BJ (cell line): ENCODE measurements at regions not wholly inside any gene's neighbourhood (a gene's known extent, or its start where the extent isn't known, plus 50 kb on each side); places are given as distances from the start of the nearest gene placed in this dataset.

ENCODE experiments used
- CTCF ChIA-PET: fragments of 350-600 bp; formaldehyde crosslinking; extraction: SDS; loops from one replicate; lab custom pipeline; 2021; ENCODE audit warnings: antibody characterized with exemption, inconsistent platforms; lab: Yijun Ruan, JAX
- POLR2A ChIA-PET: fragments of 300-600 bp; sonication (Branson Sonifier 250); formaldehyde crosslinking; extraction: SDS; loops from one replicate; lab custom pipeline; 2021; ENCODE audit warnings: antibody characterized with exemption; lab: Charles Lee
- DNase-seq: peaks from one replicate; pipeline ENCODE4 v3.0.0-alpha.2; 2011; ENCODE audit warnings: low read depth
- H3K27me3 ChIP-seq: 2 replicates; pipeline ENCODE4 v1.6.0; 2011; ENCODE audit warnings: low read length; ENCODE audit not compliant: control insufficient read depth, insufficient read depth
- H3K36me3 ChIP-seq: 2 replicates; pipeline ENCODE4 v1.5.1; 2011; ENCODE audit warnings: low read length; ENCODE audit not compliant: control insufficient read depth, insufficient read depth
- H3K4me3 ChIP-seq: 2 replicates; pipeline ENCODE4 v1.5.1; 2011; ENCODE audit warnings: low read depth, mild to moderate bottlenecking, control low read depth, low read length
- CTCF ChIP-seq: IDR thresholded peaks from 2 replicates; pipeline ENCODE4 v1.5.1; 2011; ENCODE audit warnings: low read depth, mild to moderate bottlenecking, control low read depth, inconsistent platforms, low read length, moderate library complexity; ENCODE audit not compliant: insufficient read depth

DNA sequence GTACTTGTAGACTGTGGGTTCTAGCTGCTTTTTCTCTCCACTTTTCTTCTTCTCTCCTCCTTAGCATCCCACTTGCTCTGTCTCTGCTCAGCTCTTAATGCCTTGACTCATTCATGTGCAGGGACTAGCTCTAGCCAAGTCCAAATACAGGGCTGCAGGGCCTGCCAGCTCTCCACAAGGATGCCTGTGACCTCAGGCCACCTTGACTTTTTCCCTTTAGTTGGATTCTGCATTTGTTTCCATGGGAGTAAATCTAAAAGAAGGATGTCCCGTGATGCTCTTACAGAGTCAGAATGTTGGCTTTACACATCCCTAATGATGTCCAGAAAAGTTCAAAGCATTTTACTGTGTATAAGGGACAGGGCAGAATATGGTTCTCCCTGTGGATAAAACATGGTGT, 101.8 kb upstream of the PREP start:
- ChIA-PET POLR2A (no interaction called here), CTCF (interaction anchor here (0.6 kb wide), 1 partner anchor 776 kb away, joined by 3 read pairs; no protein-coding TSS in a partner anchor)
- TF ChIP-seq CTCF: no peak
- no peak overlapping the region for H3K4me3 ChIP-seq
- DNase-seq: no peak
- H3K27me3 ChIP-seq: no peaks in the 10 kb centered on the region; the same call in 1 of the 2 replicates
- H3K36me3 ChIP-seq: no peaks in the 10 kb centered on the region

GRCh38 chr6:105503641-105504040, 100.8 kb upstream of the PREP start:
- no peak overlapping the region for H3K4me3 ChIP-seq
- no peak for DNase-seq
- no peak for TF ChIP-seq CTCF
- H3K36me3 ChIP-seq: no peaks in the 10 kb centered on the region
- CTCF ChIA-PET: no interaction called here
- POLR2A ChIA-PET: no interaction called here
- no peaks in the 10 kb centered on the region; the same call in 1 of the 2 replicates for H3K27me3 ChIP-seq

- DNase-seq: no peak
- Histone ChIP-seq H3K4me3 (no peak overlapping the region), H3K27me3 (no peaks in the 10 kb centered on the region; the same call in 1 of the 2 replicates), H3K36me3 (no peaks in the 10 kb centered on the region)
- ChIA-PET CTCF (no interaction called here), POLR2A (no interaction called here)
- TF ChIP-seq CTCF: no peak
Observed at GRCh38 chr6:105501826-105502344, 99.0 kb upstream of the PREP start.

DNA sequence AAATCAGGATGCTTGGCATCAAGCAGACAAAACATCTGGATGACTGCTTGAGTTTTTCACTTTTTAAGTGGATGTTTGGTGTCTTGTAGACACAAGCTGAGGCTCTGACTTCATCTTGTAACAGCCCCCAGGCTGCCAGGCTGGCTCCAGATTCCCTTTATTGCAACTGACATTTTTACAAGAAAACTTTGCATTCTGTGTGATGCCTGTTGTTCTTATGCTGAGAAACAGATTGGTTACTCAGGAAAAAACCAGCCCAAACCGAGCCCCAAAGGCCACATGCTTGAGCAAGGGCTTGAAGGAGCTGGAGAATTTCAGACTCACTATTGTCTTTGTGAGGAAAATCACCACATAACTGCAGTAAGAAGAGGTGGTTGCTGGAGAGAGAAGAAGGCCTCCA, 98.4 kb upstream of the PREP start:
- H3K36me3 ChIP-seq: no peaks in the 10 kb centered on the region
- no peaks in the 10 kb centered on the region; the same call in 1 of the 2 replicates for H3K27me3 ChIP-seq
- CTCF ChIA-PET: no interaction called here
- POLR2A ChIA-PET: no interaction called here
- no peak for TF ChIP-seq CTCF
- H3K4me3 ChIP-seq: no peak overlapping the region
- peak; percentile 66 for DNase-seq

DNA sequence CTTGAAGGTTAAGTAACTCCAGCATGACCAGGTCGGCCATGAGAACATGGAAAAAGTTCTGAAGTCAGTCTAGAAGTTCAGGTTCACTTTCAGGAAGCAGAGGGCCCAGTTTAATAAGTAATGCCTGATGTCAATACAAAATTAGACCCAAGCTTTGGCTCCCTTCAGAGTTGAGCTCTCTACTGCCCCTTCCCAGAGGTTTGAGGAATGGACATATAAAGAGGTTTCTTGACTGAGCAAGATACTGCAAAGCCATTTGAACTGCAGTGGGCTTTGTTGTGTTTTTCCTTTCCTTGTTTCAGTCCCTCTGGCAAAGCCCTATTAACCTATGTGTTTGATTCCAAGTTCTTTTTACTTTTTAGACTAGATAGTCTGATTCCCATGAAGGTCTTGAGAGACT, 97.8 kb upstream of the PREP start:
- POLR2A ChIA-PET: no interaction called here
- no peak for TF ChIP-seq CTCF
- CTCF ChIA-PET: no interaction called here

More for the DNA sequence above, 97.8 kb upstream of the PREP start:
- Histone ChIP-seq H3K4me3 (no peak overlapping the region), H3K36me3 (no peaks in the 10 kb centered on the region), H3K27me3 (no peaks in the 10 kb centered on the region; the same call in 1 of the 2 replicates)
- DNase-seq: no peak
